RKO (cell line): ENCODE measurements at regions not wholly inside any gene's neighbourhood (a gene's known extent, or its start where the extent isn't known, plus 50 kb on each side); places are given as distances from the start of the nearest gene placed in this dataset.

ENCODE experiments used
- DNase-seq: peaks from one replicate; pipeline ENCODE4 v3.0.0-alpha.2; 2016; ENCODE audit warnings: low spot score

- DNase-seq: peak; percentile 78
Observed at GRCh38 chrX:2608638-2609430, 82.3 kb upstream of the CD99 start.

- no peak for DNase-seq
Observed at GRCh38 chrX:2607113-2607512, 84.0 kb upstream of the CD99 start.

- DNase-seq: no peak
Observed at GRCh38 chrX:2600564-2600963, 90.5 kb upstream of the CD99 start.

- DNase-seq: no peak
Observed at GRCh38 chrX:2596555-2597255, 94.4 kb upstream of the CD99 start.

GRCh38 chrX:2596045-2596444, 95.0 kb upstream of the CD99 start:
- no peak for DNase-seq

- DNase-seq: no peak
Observed at GRCh38 chrX:2595258-2595657, 94.5 kb upstream of the DHRSX start.

- DNase-seq: no peak
Observed at GRCh38 chrX:2594491-2594890, 93.7 kb upstream of the DHRSX start.

- no peak for DNase-seq
Observed at GRCh38 chrX:2592279-2592678, 91.5 kb upstream of the DHRSX start.

- DNase-seq: peak; percentile 11
Observed at GRCh38 chrX:2589186-2590020, 88.6 kb upstream of the DHRSX start.

- no peak for DNase-seq
Observed at GRCh38 chrX:2588049-2588448, 87.3 kb upstream of the DHRSX start.

GRCh38 chrX:2587146-2587545, 86.4 kb upstream of the DHRSX start:
- no peak for DNase-seq

- DNase-seq: no peak
Observed at GRCh38 chrX:2585158-2585470, 84.3 kb upstream of the DHRSX start.

GRCh38 chrX:2584251-2585157, 83.7 kb upstream of the DHRSX start:
- DNase-seq: no peak

- DNase-seq: no peak
Observed at GRCh38 chrX:2583194-2584162, 82.7 kb upstream of the DHRSX start.

GRCh38 chrX:2582667-2583066, 81.9 kb upstream of the DHRSX start:
- no peak for DNase-seq

GRCh38 chrX:2581296-2581695, 80.5 kb upstream of the DHRSX start:
- no peak for DNase-seq

- DNase-seq: no peak
Observed at GRCh38 chrX:2578864-2579263, 78.1 kb upstream of the DHRSX start.

- DNase-seq: no peak
Observed at GRCh38 chrX:2577844-2578466, 77.2 kb upstream of the DHRSX start.

GRCh38 chrX:2576793-2577192, 76.0 kb upstream of the DHRSX start:
- DNase-seq: peak; percentile 27

- DNase-seq: no peak
Observed at GRCh38 chrX:2574271-2574670, 73.5 kb upstream of the DHRSX start.
